Endothelial cell of umbilical vein (primary cell): ENCODE measurements at regions not wholly inside any gene's neighbourhood (a gene's known extent, or its start where the extent isn't known, plus 50 kb on each side); places are given as distances from the start of the nearest gene placed in this dataset.

Source experiments
- POLR2A ChIP-seq: IDR thresholded peaks from 2 replicates; pipeline ENCODE4 v1.6.1; 2012; ENCODE audit warnings: low read depth, mild to moderate bottlenecking, control low read depth, low read length
- POLR2AphosphoS5 ChIP-seq: IDR thresholded peaks from 2 replicates; pipeline ENCODE4 v1.6.1; 2012; ENCODE audit warnings: low read depth, mild to moderate bottlenecking, control low read depth, low read length, moderate library complexity; ENCODE audit not compliant: insufficient read depth

DNA sequence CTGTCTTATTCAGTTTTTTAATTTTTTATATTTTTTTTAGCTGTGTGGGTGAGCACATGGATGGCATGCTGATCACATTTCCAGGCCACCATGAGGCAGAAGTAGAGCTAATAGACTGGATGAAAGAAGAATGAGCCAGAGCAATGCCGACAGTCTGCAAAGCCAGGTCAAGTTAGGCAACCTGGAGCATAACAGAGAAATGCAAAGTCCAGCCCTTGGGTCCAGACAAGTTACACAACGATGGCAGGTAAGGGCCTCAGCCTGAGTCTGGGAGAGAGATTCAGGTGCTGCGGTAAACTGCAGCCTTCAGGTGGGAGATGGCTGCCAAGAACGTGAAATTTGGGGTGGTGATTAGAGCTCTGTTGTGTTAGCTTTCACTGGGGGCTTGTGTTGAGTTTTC lies 84.0 kb upstream of the CACNA2D3 start:
- TF ChIP-seq POLR2AphosphoS5, result no peak
- TF ChIP-seq POLR2A, result no peak
